T-helper 2 cell (primary cell): ENCODE measurements at regions not wholly inside any gene's neighbourhood (a gene's known extent, or its start where the extent isn't known, plus 50 kb on each side); places are given as distances from the start of the nearest gene placed in this dataset.

ENCODE experiments used
- DNase-seq, 5 experiments: peaks; one replicate each; pipeline versions ENCODE4 v3.0.0 to v3.0.0-alpha.2; 2012 to 2022

- DNase-seq = peak; percentile 46 to 86 (median 62)
These were observed 157.8 kb upstream of the SLC1A4 start for GRCh38 chr2:64831134-64831976.

DNA sequence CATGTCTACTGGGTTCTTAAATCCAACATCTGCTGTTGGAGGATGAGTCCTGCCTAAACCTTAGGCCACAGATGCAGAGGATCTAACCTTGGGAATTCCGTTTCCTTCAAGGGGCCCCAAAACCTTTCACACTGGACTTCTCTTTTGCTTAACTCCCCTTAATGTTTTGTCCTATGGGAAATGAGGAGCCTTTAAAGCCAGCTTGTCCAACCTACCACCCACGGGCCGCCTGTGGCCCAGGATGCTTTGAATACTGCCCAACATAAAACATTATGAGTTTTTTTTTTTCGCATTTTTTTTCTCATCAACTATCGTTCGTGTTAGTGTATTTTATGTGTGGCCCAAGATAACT lies 157.2 kb upstream of the SLC1A4 start:
- no peak for DNase-seq

DNA sequence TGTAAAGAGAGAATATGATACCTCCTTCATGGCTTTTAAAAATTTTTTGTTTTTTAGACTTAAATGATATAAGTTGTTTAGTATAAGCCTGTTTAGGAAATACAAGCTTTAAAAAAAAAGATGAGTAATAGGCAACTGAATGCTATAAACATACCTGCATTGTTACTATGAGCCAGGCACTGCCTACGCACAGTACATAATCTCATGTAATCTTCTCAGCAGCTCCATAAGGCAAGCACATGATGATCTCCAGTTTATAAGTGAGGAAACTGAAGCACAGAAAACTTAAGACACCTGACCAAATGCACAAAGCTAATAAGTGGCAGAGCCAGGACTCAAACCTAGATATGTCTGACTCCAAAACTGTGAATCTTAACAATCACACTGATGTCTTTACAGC lies 156.3 kb upstream of the SLC1A4 start:
- DNase-seq = no peak

- DNase-seq = no peak
These were observed 152.6 kb upstream of the SLC1A4 start for GRCh38 chr2:64836566-64836965.

GRCh38 chr2:64837116-64837731 lies 152.0 kb upstream of the SLC1A4 start:
- DNase-seq = no peak

DNA sequence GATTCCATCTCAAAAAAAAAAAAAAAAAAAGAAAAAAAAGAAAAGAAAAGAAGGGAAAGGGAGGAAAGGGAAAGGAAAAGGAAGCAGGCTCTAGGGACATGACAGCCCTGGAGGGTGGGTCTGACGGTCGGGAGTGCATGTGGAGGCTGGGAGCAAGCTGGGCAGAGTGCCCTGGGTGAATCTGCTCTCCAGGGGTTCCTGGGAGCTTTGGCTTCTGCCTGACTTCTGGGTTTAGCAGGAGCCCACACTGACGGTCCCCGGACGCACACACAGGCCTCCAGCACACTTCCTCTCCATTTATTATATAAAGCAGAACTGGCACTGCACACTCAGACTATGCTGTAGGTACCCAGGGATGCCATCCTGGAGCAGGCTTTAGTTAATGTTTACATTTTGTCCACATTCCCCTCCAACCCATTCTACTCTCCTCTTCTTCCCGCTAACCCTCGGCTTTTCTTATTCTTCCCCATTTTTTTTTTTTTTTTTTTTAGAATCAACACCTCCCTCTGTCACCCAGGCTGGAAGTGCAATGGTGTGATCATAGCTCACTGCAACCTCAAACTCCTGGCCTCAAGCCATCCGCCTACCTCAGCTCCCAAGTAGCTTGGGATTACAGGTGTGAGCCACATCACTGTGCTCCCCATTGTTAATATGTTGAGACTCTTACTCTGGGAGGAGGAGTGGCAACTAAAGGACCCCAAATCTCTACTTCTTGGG lies 151.1 kb upstream of the SLC1A4 start:
- no peak for DNase-seq

DNA sequence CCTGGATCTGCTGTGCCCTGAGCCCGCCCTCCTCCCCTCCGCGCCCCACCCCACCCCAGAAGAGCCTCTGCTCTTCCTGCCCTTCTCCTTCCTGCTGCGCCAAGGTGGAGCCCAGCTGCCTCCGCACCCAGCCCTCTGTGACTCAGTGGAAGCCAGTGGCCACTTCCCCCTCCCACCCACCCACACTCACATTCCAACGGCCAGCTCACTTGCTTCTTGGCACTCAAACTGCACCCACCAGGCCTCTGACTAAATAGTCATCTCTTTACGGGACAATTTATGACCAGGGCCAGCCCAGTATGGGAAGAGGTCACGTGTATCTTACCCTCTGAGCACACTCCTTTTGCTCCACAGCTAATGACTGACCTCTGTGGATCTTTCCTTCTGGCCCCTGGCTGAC lies 150.4 kb upstream of the SLC1A4 start:
- no peak for DNase-seq

- DNase-seq = peak in 1 of 5 experiments; percentile 40
These were observed 149.4 kb upstream of the SLC1A4 start for GRCh38 chr2:64839844-64840243.

DNA sequence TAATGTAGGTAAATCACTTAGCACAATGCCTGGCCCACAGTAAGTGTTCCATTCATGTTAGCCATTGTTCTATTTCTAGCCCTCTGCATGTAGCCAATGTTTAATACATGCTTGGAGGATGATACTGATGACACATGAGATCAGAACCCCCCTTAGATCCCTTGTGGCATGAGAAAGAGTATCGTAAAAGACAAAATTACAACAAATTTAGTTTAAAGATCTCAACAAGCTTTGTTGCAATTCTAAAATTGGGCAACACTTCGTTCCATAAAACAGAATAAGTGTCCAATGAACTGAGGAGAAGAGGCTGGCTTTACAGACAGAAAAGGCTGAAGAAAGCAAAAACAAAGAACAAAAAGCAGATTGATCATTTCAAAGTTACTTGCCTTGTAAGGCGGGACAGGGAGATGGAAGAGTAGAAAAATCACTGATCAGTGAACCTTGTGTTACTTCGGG lies 148.7 kb upstream of the SLC1A4 start:
- no peak for DNase-seq

DNA sequence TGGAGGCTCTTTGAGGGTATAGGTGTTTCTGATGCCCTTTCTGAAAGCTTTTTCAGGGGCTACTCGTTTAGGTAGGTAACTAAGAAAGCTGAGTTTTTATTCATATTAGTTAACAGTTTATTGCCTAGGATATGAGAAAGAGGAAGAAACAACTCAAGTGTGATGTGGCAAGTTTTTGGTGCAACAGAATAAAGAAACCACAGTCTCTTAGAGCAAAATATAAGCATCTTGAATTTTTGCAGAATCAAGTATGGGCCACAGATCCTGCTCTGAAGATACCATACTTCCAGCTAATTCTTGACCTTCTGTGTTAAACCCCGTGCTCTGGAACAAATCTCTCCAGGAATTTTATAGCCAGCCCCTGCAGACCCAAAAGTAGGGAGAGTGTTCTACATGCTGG lies 147.7 kb upstream of the SLC1A4 start:
- no peak for DNase-seq

- no peak for DNase-seq
These were observed 147.2 kb upstream of the SLC1A4 start for GRCh38 chr2:64842030-64842429.

GRCh38 chr2:64844087-64844486 lies 145.1 kb upstream of the SLC1A4 start:
- DNase-seq = no peak

DNA sequence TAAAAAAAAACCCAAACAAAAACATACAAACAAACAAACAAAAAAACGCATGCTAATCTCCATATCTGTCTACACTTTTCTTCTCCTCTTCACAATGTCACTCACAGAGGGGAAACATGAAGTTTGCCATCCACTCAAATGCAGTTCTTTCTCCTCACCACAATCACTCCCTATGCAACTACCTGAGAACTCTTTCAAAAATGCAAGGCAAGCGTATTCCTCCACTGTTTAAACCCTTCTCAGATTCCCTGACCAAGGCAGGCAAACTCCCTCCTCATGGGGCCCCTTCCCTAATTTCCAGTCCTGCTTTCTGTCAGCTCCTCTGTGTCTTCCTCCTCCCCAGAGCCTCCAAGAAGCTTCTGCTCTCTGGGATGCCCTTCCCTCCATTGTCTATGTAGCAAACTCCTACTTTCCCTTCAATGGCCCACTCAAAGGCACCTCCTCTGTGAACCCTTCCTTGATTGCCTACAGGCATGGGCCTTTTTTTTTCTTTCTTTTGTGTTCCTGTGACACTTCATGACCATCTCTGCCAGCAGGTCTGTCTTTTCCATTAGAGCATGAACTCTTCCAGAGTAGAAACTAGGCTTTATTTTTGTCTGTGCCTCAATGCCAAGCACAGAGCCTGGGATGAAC lies 143.8 kb upstream of the SLC1A4 start:
- DNase-seq = no peak

GRCh38 chr2:64846177-64846576 lies 143.0 kb upstream of the SLC1A4 start:
- no peak for DNase-seq

GRCh38 chr2:64847930-64848329 lies 141.3 kb upstream of the SLC1A4 start:
- no peak for DNase-seq

DNA sequence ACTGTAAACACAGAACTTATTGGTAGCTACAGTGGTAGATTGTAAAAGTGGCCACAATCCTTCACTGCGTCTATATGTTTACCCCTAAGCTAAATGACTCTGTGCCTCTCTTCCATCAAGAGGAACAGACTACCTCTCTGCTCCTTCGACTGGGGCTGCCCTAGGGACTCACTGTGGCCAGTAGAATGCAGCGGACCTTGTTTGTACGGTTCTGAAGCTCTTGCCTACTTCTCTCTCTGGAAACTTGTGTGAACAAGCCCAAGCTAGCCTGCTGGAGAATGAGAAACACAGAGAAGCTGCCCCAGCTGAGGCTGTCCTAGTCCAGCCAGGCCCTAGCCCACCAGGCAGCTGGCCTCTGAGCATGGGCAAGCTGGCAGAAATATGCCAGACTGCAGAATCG lies 140.8 kb upstream of the SLC1A4 start:
- no peak for DNase-seq

DNA sequence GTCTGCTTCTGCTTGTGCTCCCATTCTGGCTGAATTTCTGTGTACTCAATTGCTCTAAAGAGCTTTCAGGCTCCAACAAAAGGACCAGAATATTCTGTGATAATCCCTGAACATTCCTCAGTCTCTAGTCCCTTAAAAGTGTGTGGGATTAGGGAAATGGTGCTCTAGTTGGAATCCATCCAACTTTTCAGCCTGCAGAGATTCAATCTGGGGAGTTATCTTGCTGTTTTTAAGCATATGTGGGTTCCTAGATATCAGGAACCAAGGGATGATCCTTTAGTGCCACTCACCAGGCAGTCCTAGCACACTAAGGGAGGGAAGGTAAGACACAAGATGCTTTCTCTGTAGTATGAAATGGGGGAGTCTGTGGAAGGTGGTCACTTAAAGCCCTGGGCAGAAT lies 140.3 kb upstream of the SLC1A4 start:
- no peak for DNase-seq

GRCh38 chr2:64850642-64851041 lies 138.6 kb upstream of the SLC1A4 start:
- DNase-seq = no peak

- no peak for DNase-seq
These were observed 136.4 kb upstream of the SLC1A4 start for GRCh38 chr2:64852771-64853241.

DNA sequence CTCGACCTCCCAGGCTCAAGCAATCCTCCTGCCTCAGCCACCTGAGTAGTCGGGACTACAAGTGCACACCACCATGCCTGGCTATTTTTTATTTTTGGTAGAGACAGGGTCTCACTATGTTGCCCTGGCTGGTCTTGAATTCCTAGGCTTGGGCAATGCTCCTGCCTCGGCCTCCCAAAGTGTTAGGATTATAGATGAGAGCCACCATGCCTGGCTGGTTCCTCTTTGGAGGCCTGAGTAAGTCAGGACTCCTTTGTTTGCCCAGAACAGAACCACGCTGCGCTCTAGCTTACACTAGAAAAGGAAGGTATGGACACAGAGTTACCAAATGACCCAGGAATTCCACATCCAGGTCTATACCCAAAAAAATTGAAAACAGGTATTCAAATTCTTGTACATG lies 135.9 kb upstream of the SLC1A4 start:
- no peak for DNase-seq

GRCh38 chr2:64853894-64854293 lies 135.3 kb upstream of the SLC1A4 start:
- DNase-seq = no peak

- no peak for DNase-seq
These were observed 134.4 kb upstream of the SLC1A4 start for GRCh38 chr2:64854773-64855237.
